K562 (cell line): ENCODE measurements at regions not wholly inside any gene's neighbourhood (a gene's known extent, or its start where the extent isn't known, plus 50 kb on each side); places are given as distances from the start of the nearest gene placed in this dataset.

Experiments used
- CC2D1A ChIP-seq: fragments of 450-650 bp; IDR thresholded peaks from 2 replicates; pipeline ENCODE4 v1.6.1; 2017; ENCODE audit warnings: mild to moderate bottlenecking
- CHD4 ChIP-seq: fragments of 200-600 bp; sonication (generic); IDR thresholded peaks from 3 replicates; pipeline ENCODE4 v1.6.1; 2012; ENCODE audit warnings: low read depth, mild to moderate bottlenecking, mixed read lengths, low read length, inconsistent platforms; ENCODE audit not compliant: insufficient read depth, insufficient replicate concordance, poor library complexity, severe bottlenecking
- E2F4 ChIP-seq: sonication (generic); formaldehyde crosslinking; IDR thresholded peaks from 2 replicates; pipeline ENCODE4 v1.8.0; 2022; ENCODE audit warnings: mild to moderate bottlenecking, low read depth, missing genetic modification reagents
- FOXJ2 ChIP-seq: fragments of 200-800 bp; sonication (Bioruptor generic); IDR thresholded peaks from 2 replicates; pipeline ENCODE4 v1.6.1; 2016; ENCODE audit warnings: missing genetic modification characterization, missing compliant biosample characterization
- HDAC3 ChIP-seq: fragments of 450-650 bp; IDR thresholded peaks from 2 replicates; pipeline ENCODE4 v1.6.1; 2018; ENCODE audit warnings: borderline replicate concordance, mild to moderate bottlenecking, moderate library complexity; ENCODE audit not compliant: partially characterized antibody
- HNRNPLL ChIP-seq: fragments of 200-400 bp; formaldehyde crosslinking; IDR thresholded peaks from 2 replicates; pipeline ENCODE4 v1.6.1; 2017; ENCODE audit warnings: low read length, low read depth, mild to moderate bottlenecking; ENCODE audit not compliant: poor library complexity, severe bottlenecking
- HSF4 ChIP-seq: fragments of 250-450 bp; sonication (Bioruptor Pico); IDR thresholded peaks from 2 replicates; pipeline ENCODE4 v2.1.2; 2022; ENCODE audit warnings: mild to moderate bottlenecking, moderate library complexity, borderline replicate concordance
- RBFOX2 ChIP-seq: fragments of 200-400 bp; formaldehyde crosslinking; IDR thresholded peaks from 2 replicates; pipeline ENCODE4 v1.6.1; 2017; ENCODE audit warnings: low read depth, mild to moderate bottlenecking, low read length, moderate library complexity
- SRSF3 ChIP-seq: fragments of 200-400 bp; formaldehyde crosslinking; IDR thresholded peaks from 2 replicates; pipeline ENCODE4 v1.6.1; 2016; ENCODE audit warnings: mild to moderate bottlenecking, low read length, moderate library complexity; ENCODE audit not compliant: insufficient read depth
- TARDBP ChIP-seq: fragments of 450-650 bp; IDR thresholded peaks from 2 replicates; pipeline ENCODE4 v1.6.1; 2016
- THRB ChIP-seq: fragments of 450-650 bp; formaldehyde crosslinking; conservative IDR thresholded peaks from 2 replicates; pipeline ENCODE4 v1.4.0; 2022; ENCODE audit warnings: mild to moderate bottlenecking, missing genetic modification characterization
- ZNF24 ChIP-seq: fragments of 450-650 bp; IDR thresholded peaks from 2 replicates; pipeline ENCODE4 v1.6.1; 2016
- ZNF263 ChIP-seq: sonication (generic); formaldehyde crosslinking; IDR thresholded peaks from 2 replicates; pipeline ENCODE4 v1.8.0; 2022; ENCODE audit warnings: mild to moderate bottlenecking, missing genetic modification reagents, borderline replicate concordance
- ZNF318 ChIP-seq, 2 experiments: fragments of 450-650 bp; IDR thresholded peaks; 2 replicates each; pipeline ENCODE4 v1.6.1; 2016; ENCODE audit warnings: mild to moderate bottlenecking in 2 of 2, borderline replicate concordance in 1 of 2, low read depth in 1 of 2, moderate library complexity in 1 of 2
- ZNF561 ChIP-seq: fragments of 450-650 bp; formaldehyde crosslinking; conservative IDR thresholded peaks from 2 replicates; pipeline ENCODE4 v1.4.0; 2020; ENCODE audit warnings: mild to moderate bottlenecking, moderate library complexity
- ZNF668 ChIP-seq: fragments of 250-450 bp; sonication (Bioruptor Pico); IDR thresholded peaks from 2 replicates; pipeline ENCODE4 v1.8.0; 2022; ENCODE audit warnings: mild to moderate bottlenecking, inconsistent platforms

GRCh38 chr7:86995052-86995725, 64.3 kb downstream of the ELAPOR2 start (continued):
- TF ChIP-seq ZNF318 (IDR thresholded peaks at IDR 0.05; ENCODE audit: borderline replicate concordance in 1 of 2, low read depth in 1 of 2) (0 out of 4 replicates have a peak, but pooled peaks have one; percentile 39 to 44), ZNF24 (no peak), THRB (CRISPR knock-in tag) (no peak), SRSF3 (no peak), HNRNPLL (no peak), HSF4 (peak; percentile 29; the same call in 1 of the 2 replicates), CC2D1A (no peak), CHD4 (no peak), RBFOX2 (no peak), ZNF668 (CRISPR knock-in tag) (no peak), HDAC3 (peak; percentile 49), FOXJ2 (tag) (no peak), TARDBP (peak; percentile 37; the same call in 1 of the 2 replicates), ZNF263 (CRISPR knock-in tag) (no peak), E2F4 (CRISPR knock-in tag) (no peak), ZNF561 (CRISPR knock-in tag) (no peak)
- TF ChIP-seq, all 486 proteins: peak for 47
